Peyer's patch (tissue), 4 donors: ENCODE measurements at regions not wholly inside any gene's neighbourhood (a gene's known extent, or its start where the extent isn't known, plus 50 kb on each side); places are given as distances from the start of the nearest gene placed in this dataset.

Source experiments
- CTCF ChIP-seq, 6 experiments: fragments of 450-650 bp in 4 of 6; fragments of 200-600 bp in 2 of 6; sonication (generic) in 1 of 6; IDR thresholded peaks; one replicate each; pipeline ENCODE4 v1.5.1; 2017 to 2019; ENCODE audit warnings: antibody characterized with exemption in 6 of 6, mild to moderate bottlenecking in 3 of 6, moderate library complexity in 1 of 6
- POLR2A ChIP-seq, 2 donors: fragments of 450-650 bp; IDR thresholded peaks; one replicate each; pipeline ENCODE4 v1.5.1; 2017; ENCODE audit warnings: antibody characterized with exemption in 2 of 2, mild to moderate bottlenecking in 2 of 2, moderate library complexity in 2 of 2

- no peak for TF ChIP-seq CTCF (IDR thresholded peaks at IDR 0.05)
- TF ChIP-seq POLR2A (IDR thresholded peaks at IDR 0.05): no peak
These were observed 184.9 kb upstream of the AADAT start for GRCh38 chr4:170274616-170275015.
